Osteocyte (in vitro differentiated cells): ENCODE measurements at regions not wholly inside any gene's neighbourhood (a gene's known extent, or its start where the extent isn't known, plus 50 kb on each side); places are given as distances from the start of the nearest gene placed in this dataset.

Experiments
- DNase-seq: peaks from one replicate; pipeline ENCODE4 v3.0.0; 2021; ENCODE audit warnings: mixed read lengths; ENCODE audit not compliant: unreplicated experiment; ENCODE audit errors: extremely low spot score
- H3K27ac Mint-ChIP-seq: one replicate; pipeline ENCODE4 v1.8.0; 2021; ENCODE audit warnings: mild to moderate bottlenecking, mixed read lengths; ENCODE audit not compliant: unreplicated experiment
- H3K27me3 Mint-ChIP-seq: one replicate; pipeline ENCODE4 v1.8.0; 2021; ENCODE audit warnings: mixed read lengths; ENCODE audit not compliant: unreplicated experiment
- H3K36me3 Mint-ChIP-seq: one replicate; pipeline ENCODE4 v1.8.0; 2021; ENCODE audit warnings: mixed read lengths; ENCODE audit not compliant: unreplicated experiment
- H3K4me1 Mint-ChIP-seq: one replicate; pipeline ENCODE4 v1.8.0; 2021; ENCODE audit warnings: mixed read lengths; ENCODE audit not compliant: unreplicated experiment
- H3K4me3 Mint-ChIP-seq: one replicate; pipeline ENCODE4 v1.8.0; 2021; ENCODE audit warnings: mild to moderate bottlenecking, moderate library complexity, mixed read lengths; ENCODE audit not compliant: unreplicated experiment
- H3K9me3 Mint-ChIP-seq: one replicate; pipeline ENCODE4 v1.8.0; 2021; ENCODE audit warnings: mixed read lengths; ENCODE audit not compliant: unreplicated experiment
- CTCF ChIP-seq: fragments of 200-600 bp; sonication (generic); IDR thresholded peaks from 2 replicates; pipeline ENCODE4 v1.5.0; 2021; ENCODE audit warnings: antibody characterized with exemption, mild to moderate bottlenecking, moderate library complexity

- H3K9me3 Mint-ChIP-seq: no peaks in the 10 kb centered on the region
- no peak for DNase-seq
- TF ChIP-seq CTCF: no peak
- H3K4me1 Mint-ChIP-seq: no peaks in the 10 kb centered on the region
- H3K4me3 Mint-ChIP-seq: no peak overlapping the region
- H3K27ac Mint-ChIP-seq: no peak overlapping the region
- H3K27me3 Mint-ChIP-seq: peaks cover 3% of the 10 kb centered on the region
- no peaks in the 10 kb centered on the region for H3K36me3 Mint-ChIP-seq
Observed at GRCh38 chr2:30324245-30324908, 93.0 kb downstream of the LBH start.

- Mint-ChIP-seq H3K4me1 (no peaks in the 10 kb centered on the region), H3K27ac (no peak overlapping the region), H3K27me3 (peaks cover 2% of the 10 kb centered on the region), H3K9me3 (no peaks in the 10 kb centered on the region), H3K36me3 (no peaks in the 10 kb centered on the region), H3K4me3 (no peak overlapping the region)
- DNase-seq: no peak
- TF ChIP-seq CTCF: no peak
Observed at GRCh38 chr2:30325600-30326328, 94.4 kb downstream of the LBH start.

- no peak overlapping the region for H3K4me3 Mint-ChIP-seq
- DNase-seq: no peak
- TF ChIP-seq CTCF: no peak
- no peaks in the 10 kb centered on the region for H3K36me3 Mint-ChIP-seq
- H3K27me3 Mint-ChIP-seq: no peaks in the 10 kb centered on the region
- no peaks in the 10 kb centered on the region for H3K4me1 Mint-ChIP-seq
- H3K9me3 Mint-ChIP-seq: no peaks in the 10 kb centered on the region
- H3K27ac Mint-ChIP-seq: no peak overlapping the region
Observed at GRCh38 chr2:30326497-30326896, 95.2 kb downstream of the LBH start.

GRCh38 chr2:30331038-30331437 is 99.7 kb downstream of the LBH start:
- no peak for TF ChIP-seq CTCF
- Mint-ChIP-seq H3K4me1 (no peaks in the 10 kb centered on the region), H3K27ac (no peak overlapping the region)

GRCh38 chr2:30331869-30332268 is 100.5 kb downstream of the LBH start:
- H3K4me3 Mint-ChIP-seq: no peak overlapping the region
- no peak for DNase-seq
- H3K4me1 Mint-ChIP-seq: no peaks in the 10 kb centered on the region
- no peaks in the 10 kb centered on the region for H3K9me3 Mint-ChIP-seq
- H3K27ac Mint-ChIP-seq: no peak overlapping the region
- no peaks in the 10 kb centered on the region for H3K27me3 Mint-ChIP-seq
- TF ChIP-seq CTCF: no peak
- H3K36me3 Mint-ChIP-seq: no peaks in the 10 kb centered on the region

More at GRCh38 chr2:30331038-30331437, 99.7 kb downstream of the LBH start:
- DNase-seq: no peak
- Mint-ChIP-seq H3K27me3 (no peaks in the 10 kb centered on the region), H3K4me3 (no peak overlapping the region), H3K36me3 (no peaks in the 10 kb centered on the region), H3K9me3 (no peaks in the 10 kb centered on the region)
